ENCODE measurements at regions not wholly inside any gene's neighbourhood (a gene's known extent, or its start where the extent isn't known, plus 50 kb on each side); places are given as distances from the start of the nearest gene placed in this dataset.

DNA sequence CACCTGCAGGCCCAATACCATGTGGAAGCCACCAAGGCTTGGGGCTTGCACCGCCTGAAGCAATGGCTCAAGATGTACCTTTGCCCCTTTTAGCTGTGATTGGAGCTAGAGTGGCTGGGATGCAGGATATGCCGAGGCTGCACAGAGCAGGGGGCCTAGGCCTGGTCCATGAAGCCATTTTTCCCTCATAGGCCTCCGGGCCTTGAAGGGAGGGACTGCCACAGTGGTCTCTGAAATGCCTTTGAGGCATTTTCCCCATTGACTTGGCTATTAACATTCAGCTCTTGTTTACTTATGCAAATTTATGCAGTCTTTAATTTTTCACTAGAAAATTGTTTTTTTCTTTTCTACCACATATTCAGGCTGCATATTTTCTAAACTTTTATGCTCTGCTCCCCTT lies 203.2 kb upstream of the HHIP start:
- TF ChIP-seq POLR2AphosphoS5 (IDR thresholded peaks at IDR 0.05; ENCODE audit: low read depth, low read length): no peak
- no peak for TF ChIP-seq TAF1 (IDR thresholded peaks at IDR 0.05; ENCODE audit: borderline replicate concordance, low read depth, low read length)
- TF ChIP-seq POLR2A (IDR thresholded peaks at IDR 0.05; ENCODE audit: low read depth, low read length): no peak
- FAIRE-seq: no peak
- no peak for DNase-seq (ENCODE audit: insufficient read length)

DNA sequence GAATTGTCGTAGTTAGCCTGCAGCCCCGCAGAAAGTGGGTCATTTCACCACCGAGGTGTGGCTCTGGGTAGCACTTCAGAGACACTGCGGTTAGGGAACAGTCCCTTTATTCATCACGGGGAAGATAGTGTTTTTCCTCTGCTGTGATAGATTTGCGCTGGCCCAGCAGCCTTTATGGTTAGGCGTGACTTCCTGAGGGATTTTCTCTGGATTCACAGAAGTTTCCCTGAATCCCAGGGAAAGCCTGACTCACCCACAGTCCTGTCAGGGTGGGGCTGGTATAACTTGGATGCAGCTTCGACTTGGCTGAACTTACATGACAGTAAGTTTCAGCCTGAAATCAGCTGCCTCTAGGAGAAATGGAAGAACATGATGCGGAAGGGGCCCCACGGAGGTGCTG lies 196.3 kb upstream of the HHIP start:
- FAIRE-seq (no peak), DNase-seq (ENCODE audit: insufficient read length) (no peak)
- no peak for TF ChIP-seq POLR2AphosphoS5 (IDR thresholded peaks at IDR 0.05; ENCODE audit: low read depth, low read length)
- TF ChIP-seq POLR2A (IDR thresholded peaks at IDR 0.05; ENCODE audit: low read depth, low read length): no peak
- no peak for TF ChIP-seq TAF1 (IDR thresholded peaks at IDR 0.05; ENCODE audit: borderline replicate concordance, low read depth, low read length)

DNA sequence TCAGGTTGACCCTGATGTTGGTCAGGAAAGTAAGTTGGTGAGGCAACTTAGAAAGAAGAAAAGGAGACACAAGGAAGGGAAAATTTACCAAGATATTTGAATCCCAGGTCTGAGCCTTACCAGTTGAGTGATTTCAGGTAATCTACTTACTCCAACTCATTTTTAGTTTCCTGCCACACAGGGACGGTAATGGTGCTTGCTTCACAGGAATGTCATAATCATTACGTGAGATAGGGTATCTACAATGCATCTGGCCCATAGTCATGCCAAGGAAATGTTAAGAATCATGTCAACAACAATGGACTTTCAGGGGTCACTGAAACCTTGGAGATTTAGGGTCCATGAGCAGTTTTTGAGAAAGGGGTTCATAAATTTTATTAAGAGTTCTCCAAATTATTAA lies 195.4 kb upstream of the HHIP start:
- DNase-seq (ENCODE audit: insufficient read length) (no peak), FAIRE-seq (no peak)
- TF ChIP-seq POLR2AphosphoS5 (IDR thresholded peaks at IDR 0.05; ENCODE audit: low read depth, low read length) (no peak), TAF1 (IDR thresholded peaks at IDR 0.05; ENCODE audit: borderline replicate concordance, low read depth, low read length) (no peak), POLR2A (IDR thresholded peaks at IDR 0.05; ENCODE audit: low read depth, low read length) (no peak)

DNA sequence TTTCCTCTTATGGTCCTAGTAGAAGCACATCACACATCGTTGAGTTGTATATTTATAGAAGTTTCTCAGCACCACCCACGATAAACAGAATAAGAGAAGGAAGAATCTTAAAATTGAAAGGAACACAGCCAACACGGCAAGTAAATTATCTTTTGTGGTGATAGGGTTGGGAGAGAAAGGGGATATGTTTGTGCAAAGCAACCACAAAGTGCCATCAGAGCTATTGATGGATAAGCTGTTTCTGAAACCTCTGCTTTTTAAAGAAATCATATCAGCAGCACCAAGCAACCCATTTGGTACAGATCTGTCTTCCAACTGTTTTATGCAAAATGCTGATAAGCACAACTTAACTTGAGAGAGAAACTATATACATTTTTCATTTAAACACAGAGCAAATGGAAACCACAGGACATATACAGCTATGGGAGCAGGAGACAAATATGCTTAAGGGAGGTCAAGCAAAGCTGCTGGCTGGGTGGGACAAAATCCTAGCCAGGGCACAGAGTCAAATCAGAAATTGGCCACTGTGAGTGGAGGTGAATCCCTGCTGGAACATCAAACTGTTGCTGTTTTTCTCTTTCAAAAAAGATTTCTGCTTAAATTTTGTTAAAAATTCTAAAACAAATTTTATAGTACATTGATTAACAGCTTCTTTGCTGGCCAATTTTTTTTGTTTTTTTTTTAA lies 194.0 kb upstream of the HHIP start:
- no peak for FAIRE-seq
- no peak for DNase-seq (ENCODE audit: insufficient read length)
- TF ChIP-seq POLR2A (IDR thresholded peaks at IDR 0.05; ENCODE audit: low read depth, low read length): no peak
- no peak for TF ChIP-seq POLR2AphosphoS5 (IDR thresholded peaks at IDR 0.05; ENCODE audit: low read depth, low read length)
- TF ChIP-seq TAF1 (IDR thresholded peaks at IDR 0.05; ENCODE audit: borderline replicate concordance, low read depth, low read length): no peak

GRCh38 chr4:144456196-144456595 lies 189.8 kb upstream of the HHIP start:
- no peak for TF ChIP-seq POLR2A (IDR thresholded peaks at IDR 0.05; ENCODE audit: low read depth, low read length)
- no peak for TF ChIP-seq TAF1 (IDR thresholded peaks at IDR 0.05; ENCODE audit: borderline replicate concordance, low read depth, low read length)
- TF ChIP-seq POLR2AphosphoS5 (IDR thresholded peaks at IDR 0.05; ENCODE audit: low read depth, low read length): no peak
- no peak for DNase-seq (ENCODE audit: insufficient read length)
- no peak for FAIRE-seq

DNA sequence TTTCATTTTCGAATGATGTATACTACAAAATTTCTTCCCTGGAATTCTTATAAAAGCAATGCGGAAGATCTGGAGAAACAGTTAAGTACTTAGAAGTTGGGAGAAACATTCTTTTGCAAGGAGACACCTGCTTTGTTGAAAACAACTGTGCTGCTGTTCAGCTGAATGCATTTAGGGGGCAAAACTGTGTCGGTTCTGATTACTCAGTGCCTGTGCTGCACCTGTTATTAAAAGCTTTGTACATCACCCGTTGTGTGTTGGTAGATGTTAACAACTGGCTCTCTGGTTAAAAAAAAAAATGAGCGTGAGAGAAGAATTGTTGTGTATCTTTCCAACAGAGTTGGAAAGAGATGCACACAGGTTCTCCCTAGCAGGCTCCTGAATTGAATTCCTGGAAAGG lies 184.1 kb upstream of the HHIP start:
- DNase-seq (ENCODE audit: insufficient read length): no peak
- TF ChIP-seq POLR2A (IDR thresholded peaks at IDR 0.05; ENCODE audit: low read depth, low read length): no peak
- no peak for TF ChIP-seq TAF1 (IDR thresholded peaks at IDR 0.05; ENCODE audit: borderline replicate concordance, low read depth, low read length)
- TF ChIP-seq POLR2AphosphoS5 (IDR thresholded peaks at IDR 0.05; ENCODE audit: low read depth, low read length): no peak
- no peak for FAIRE-seq

DNA sequence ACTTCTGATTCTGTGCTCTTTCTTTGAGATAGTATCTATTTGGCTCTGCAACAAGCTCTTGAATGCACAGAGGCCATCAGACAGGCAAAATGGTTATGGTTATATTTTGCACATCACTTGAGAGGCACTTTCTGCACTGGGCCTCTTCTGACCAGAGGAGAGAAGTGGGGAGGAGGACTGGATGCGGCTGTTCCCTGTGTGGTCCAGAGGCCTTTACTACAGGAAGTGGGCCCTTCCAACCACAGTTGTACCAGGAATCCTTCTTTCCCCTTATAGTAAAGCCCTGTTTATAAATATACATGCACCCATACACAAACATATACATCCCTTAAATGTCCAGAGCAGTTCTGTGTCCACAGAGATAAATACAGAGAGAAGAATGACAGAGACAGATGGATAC lies 182.7 kb upstream of the HHIP start:
- DNase-seq (ENCODE audit: insufficient read length) (no peak), FAIRE-seq (no peak)
- TF ChIP-seq POLR2A (IDR thresholded peaks at IDR 0.05; ENCODE audit: low read depth, low read length): no peak
- no peak for TF ChIP-seq TAF1 (IDR thresholded peaks at IDR 0.05; ENCODE audit: borderline replicate concordance, low read depth, low read length)
- TF ChIP-seq POLR2AphosphoS5 (IDR thresholded peaks at IDR 0.05; ENCODE audit: low read depth, low read length): no peak

- no peak for DNase-seq (ENCODE audit: insufficient read length)
- FAIRE-seq: no peak
- TF ChIP-seq TAF1 (IDR thresholded peaks at IDR 0.05; ENCODE audit: borderline replicate concordance, low read depth, low read length) (no peak), POLR2A (IDR thresholded peaks at IDR 0.05; ENCODE audit: low read depth, low read length) (no peak), POLR2AphosphoS5 (IDR thresholded peaks at IDR 0.05; ENCODE audit: low read depth, low read length) (no peak)
Observed at GRCh38 chr4:144463896-144464295, 182.1 kb upstream of the HHIP start.

- FAIRE-seq (no peak), DNase-seq (ENCODE audit: insufficient read length) (no peak)
- TF ChIP-seq POLR2A (IDR thresholded peaks at IDR 0.05; ENCODE audit: low read depth, low read length): no peak
- TF ChIP-seq POLR2AphosphoS5 (IDR thresholded peaks at IDR 0.05; ENCODE audit: low read depth, low read length): no peak
- TF ChIP-seq TAF1 (IDR thresholded peaks at IDR 0.05; ENCODE audit: borderline replicate concordance, low read depth, low read length): no peak
Observed at GRCh38 chr4:144465546-144465945, 180.4 kb upstream of the HHIP start.

GRCh38 chr4:144480068-144480467 lies 165.9 kb upstream of the HHIP start:
- FAIRE-seq (no peak), DNase-seq (ENCODE audit: insufficient read length) (no peak)
- TF ChIP-seq TAF1 (IDR thresholded peaks at IDR 0.05; ENCODE audit: borderline replicate concordance, low read depth, low read length): no peak
- TF ChIP-seq POLR2A (IDR thresholded peaks at IDR 0.05; ENCODE audit: low read depth, low read length): no peak
- TF ChIP-seq POLR2AphosphoS5 (IDR thresholded peaks at IDR 0.05; ENCODE audit: low read depth, low read length): no peak

GRCh38 chr4:144489831-144490230 lies 156.1 kb upstream of the HHIP start:
- TF ChIP-seq POLR2A (IDR thresholded peaks at IDR 0.05; ENCODE audit: low read depth, low read length): no peak
- TF ChIP-seq TAF1 (IDR thresholded peaks at IDR 0.05; ENCODE audit: borderline replicate concordance, low read depth, low read length): no peak
- no peak for TF ChIP-seq POLR2AphosphoS5 (IDR thresholded peaks at IDR 0.05; ENCODE audit: low read depth, low read length)
- DNase-seq (ENCODE audit: insufficient read length) (no peak), FAIRE-seq (no peak)

DNA sequence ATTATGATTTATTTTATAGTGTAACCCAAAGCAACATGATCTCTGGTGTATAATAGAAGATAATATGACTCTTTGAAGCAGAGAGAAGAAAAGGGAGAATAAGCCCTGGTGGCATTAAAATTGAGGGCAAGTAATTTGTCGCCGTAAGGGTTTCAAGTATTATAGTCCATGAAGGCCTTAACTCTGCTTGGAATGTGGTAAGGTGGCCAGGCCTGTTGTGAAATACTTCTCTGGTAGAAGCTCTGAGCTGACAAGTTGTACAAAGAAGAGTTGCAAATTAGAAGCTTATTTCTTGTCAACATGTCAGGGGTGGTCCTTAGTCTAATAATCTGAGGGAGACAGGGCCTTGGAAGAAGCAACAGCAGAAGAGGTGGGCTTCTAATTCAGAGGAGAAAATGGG lies 151.7 kb upstream of the HHIP start:
- DNase-seq (ENCODE audit: insufficient read length) (no peak), FAIRE-seq (no peak)
- TF ChIP-seq TAF1 (IDR thresholded peaks at IDR 0.05; ENCODE audit: borderline replicate concordance, low read depth, low read length): no peak
- TF ChIP-seq POLR2A (IDR thresholded peaks at IDR 0.05; ENCODE audit: low read depth, low read length): no peak
- TF ChIP-seq POLR2AphosphoS5 (IDR thresholded peaks at IDR 0.05; ENCODE audit: low read depth, low read length): no peak

All from GM12892 (cell line).